Fibroblast of skin of left quadriceps (primary cell): ENCODE measurements at regions not wholly inside any gene's neighbourhood (a gene's known extent, or its start where the extent isn't known, plus 50 kb on each side); places are given as distances from the start of the nearest gene placed in this dataset.
"Not testable (repeated sequence)": the region's sequence is repeated elsewhere in the genome, so short reads cannot be mapped to it uniquely, and the experiment has no call there.

Experiments
- DNase-seq, 2 experiments: peaks; one replicate each; pipeline ENCODE4 v3.0.0-alpha.2; 2013; ENCODE audit warnings: low read depth in 2 of 2

- no peak for DNase-seq
Measured at GRCh38 chr3:3902161-3902560, 102.9 kb downstream of the LRRN1 start.

GRCh38 chr3:3906171-3906570 lies 106.9 kb downstream of the LRRN1 start:
- no peak for DNase-seq

GRCh38 chr3:3907023-3907422 lies 107.8 kb downstream of the LRRN1 start:
- DNase-seq, result no peak

- no peak for DNase-seq
Measured at GRCh38 chr3:3918763-3919162, 119.5 kb downstream of the LRRN1 start.

GRCh38 chr3:3919316-3919715 lies 120.1 kb downstream of the LRRN1 start:
- no peak for DNase-seq

GRCh38 chr3:3923619-3924018 lies 124.4 kb downstream of the LRRN1 start:
- no peak for DNase-seq

- no peak for DNase-seq
Measured at GRCh38 chr3:3927198-3927597, 128.0 kb downstream of the LRRN1 start.

- no peak for DNase-seq
Measured at GRCh38 chr3:3927965-3928364, 128.7 kb downstream of the LRRN1 start.

- DNase-seq, result not testable (repeated sequence)
Measured at GRCh38 chr3:3941380-3941779, 142.1 kb downstream of the LRRN1 start.

- DNase-seq, result no peak
Measured at GRCh38 chr3:3951071-3951470, 151.8 kb downstream of the LRRN1 start.

- DNase-seq, result no peak
Measured at GRCh38 chr3:3951501-3951900, 152.3 kb downstream of the LRRN1 start.

- DNase-seq, result not testable (repeated sequence)
Measured at GRCh38 chr3:3962867-3963266, 163.6 kb downstream of the LRRN1 start.

- no peak for DNase-seq
Measured at GRCh38 chr3:3984053-3984452, 184.8 kb downstream of the LRRN1 start.

- no peak for DNase-seq
Measured at GRCh38 chr3:3991598-3991997, 192.4 kb downstream of the LRRN1 start.

GRCh38 chr3:3992312-3992874 lies 193.2 kb downstream of the LRRN1 start:
- DNase-seq, result no peak

GRCh38 chr3:3998140-3998922 lies 199.1 kb downstream of the LRRN1 start:
- peak; percentile 4 to 6 for DNase-seq

GRCh38 chr3:3999340-3999739 lies 200.1 kb downstream of the LRRN1 start:
- not testable (repeated sequence) for DNase-seq

- no peak for DNase-seq
Measured at GRCh38 chr3:4001976-4002375, 202.7 kb downstream of the LRRN1 start.

- DNase-seq, result no peak
Measured at GRCh38 chr3:4006288-4006687, 207.1 kb downstream of the LRRN1 start.

- DNase-seq, result no peak
Measured at GRCh38 chr3:4008205-4008604, 209.0 kb downstream of the LRRN1 start.

GRCh38 chr3:4011166-4011565 lies 211.9 kb downstream of the LRRN1 start:
- no peak for DNase-seq

GRCh38 chr3:4015426-4015825 lies 216.2 kb downstream of the LRRN1 start:
- DNase-seq, result no peak

GRCh38 chr3:4019501-4019900 lies 220.3 kb downstream of the LRRN1 start:
- no peak for DNase-seq

GRCh38 chr3:4021162-4021561 lies 221.9 kb downstream of the LRRN1 start:
- no peak for DNase-seq
